GDM1 (cell line): ENCODE measurements at regions not wholly inside any gene's neighbourhood (a gene's known extent, or its start where the extent isn't known, plus 50 kb on each side); places are given as distances from the start of the nearest gene placed in this dataset.
"Not testable (repeated sequence)": the region's sequence is repeated elsewhere in the genome, so short reads cannot be mapped to it uniquely, and the experiment has no call there.

Experiments used
- DNase-seq: peaks from one replicate; lab custom pipeline; 2025; lab: John Stamatoyannopoulos, UW

- DNase-seq: not testable (repeated sequence)
Measured at GRCh38 chr7:65145710-65146109, 139.2 kb upstream of the ERV3-1 start.

GRCh38 chr7:65145008-65145407, 138.5 kb upstream of the ERV3-1 start:
- DNase-seq: not testable (repeated sequence)

- not testable (repeated sequence) for DNase-seq
Measured at GRCh38 chr7:65144557-65144956, 138.1 kb upstream of the ERV3-1 start.

GRCh38 chr7:65144119-65144518, 137.6 kb upstream of the ERV3-1 start:
- DNase-seq: not testable (repeated sequence)

GRCh38 chr7:65141894-65142293, 135.4 kb upstream of the ERV3-1 start:
- DNase-seq: not testable (repeated sequence)

- DNase-seq: not testable (repeated sequence)
Measured at GRCh38 chr7:65141405-65141778, 134.9 kb upstream of the ERV3-1 start.

- not testable (repeated sequence) for DNase-seq
Measured at GRCh38 chr7:65140543-65141404, 134.3 kb upstream of the ERV3-1 start.

GRCh38 chr7:65136850-65137249, 130.4 kb upstream of the ERV3-1 start:
- not testable (repeated sequence) for DNase-seq

- DNase-seq: not testable (repeated sequence)
Measured at GRCh38 chr7:65133087-65133486, 126.6 kb upstream of the ERV3-1 start.

GRCh38 chr7:65132256-65132655, 125.8 kb upstream of the ERV3-1 start:
- DNase-seq: not testable (repeated sequence)

- not testable (repeated sequence) for DNase-seq
Measured at GRCh38 chr7:65127364-65127763, 120.9 kb upstream of the ERV3-1 start.

GRCh38 chr7:65124600-65124999, 118.1 kb upstream of the ERV3-1 start:
- DNase-seq: not testable (repeated sequence)

- DNase-seq: not testable (repeated sequence)
Measured at GRCh38 chr7:65105650-65106203, 99.2 kb upstream of the ERV3-1 start.

- not testable (repeated sequence) for DNase-seq
Measured at GRCh38 chr7:65100499-65100898, 94.0 kb upstream of the ERV3-1 start.

GRCh38 chr7:65081669-65082055, 75.2 kb upstream of the ERV3-1 start:
- not testable (repeated sequence) for DNase-seq

GRCh38 chr7:65080799-65081668, 74.5 kb upstream of the ERV3-1 start:
- DNase-seq: peak; percentile 87

GRCh38 chr7:65074959-65075358, 68.5 kb upstream of the ERV3-1 start:
- not testable (repeated sequence) for DNase-seq

- not testable (repeated sequence) for DNase-seq
Measured at GRCh38 chr7:65073160-65073559, 66.7 kb upstream of the ERV3-1 start.

- not testable (repeated sequence) for DNase-seq
Measured at GRCh38 chr7:65071854-65072431, 65.5 kb upstream of the ERV3-1 start.

- DNase-seq: not testable (repeated sequence)
Measured at GRCh38 chr7:65069476-65069875, 63.0 kb upstream of the ERV3-1 start.

GRCh38 chr7:65062566-65062965, 56.1 kb upstream of the ERV3-1 start:
- DNase-seq: not testable (repeated sequence)

- DNase-seq: not testable (repeated sequence)
Measured at GRCh38 chr7:65059247-65059646, 52.8 kb upstream of the ERV3-1 start.
